Ramos (cell line): ENCODE measurements at regions not wholly inside any gene's neighbourhood (a gene's known extent, or its start where the extent isn't known, plus 50 kb on each side); places are given as distances from the start of the nearest gene placed in this dataset.
"Not testable (repeated sequence)": the region's sequence is repeated elsewhere in the genome, so short reads cannot be mapped to it uniquely, and the experiment has no call there.

ENCODE experiments used
- in situ Hi-C: fragments of 300-500 bp; cut with MboI; formaldehyde crosslinking; loops from one replicate; pipeline ENCODE4 v1.14.3; 2022; ENCODE audit warnings: low sequenced_read_pairs; ENCODE audit not compliant: unreplicated experiment

GRCh38 chr17:5741810-5742209, 157.5 kb upstream of the NLRP1 start:
- in situ Hi-C loops: no loop called here

DNA sequence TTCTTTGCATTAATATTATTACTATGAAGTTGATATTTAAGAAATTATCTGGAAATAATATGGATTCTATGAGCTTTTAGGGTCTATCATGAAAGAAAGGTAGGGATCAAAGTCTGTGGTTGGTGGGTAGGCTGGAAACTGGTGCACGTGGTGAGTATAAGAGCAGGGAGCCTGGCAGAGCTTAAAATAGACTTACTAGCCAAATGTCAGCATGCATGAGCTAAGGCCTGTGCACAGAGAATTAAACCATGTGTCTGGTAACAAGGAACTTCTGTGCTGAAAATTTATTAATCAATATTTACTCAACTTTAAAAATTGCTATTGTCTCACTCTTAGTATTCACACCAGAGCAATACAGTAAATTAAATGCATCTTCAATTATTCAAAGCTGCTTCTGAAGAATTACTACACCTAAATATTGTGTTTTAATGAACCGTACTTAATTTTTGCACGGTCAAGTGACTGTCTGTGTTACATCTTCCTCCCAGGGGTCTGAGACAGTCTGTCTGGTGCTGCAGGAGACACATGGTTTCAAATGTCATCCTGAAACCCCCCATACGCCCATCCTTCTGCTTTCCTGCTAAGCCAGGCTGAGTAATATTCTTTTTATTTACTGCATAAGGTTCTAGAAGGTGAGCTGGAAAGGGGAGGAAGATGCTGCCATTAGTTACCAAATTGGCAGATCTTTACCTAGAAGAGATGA, 161.0 kb upstream of the NLRP1 start:
- in situ Hi-C loops: no loop called here

DNA sequence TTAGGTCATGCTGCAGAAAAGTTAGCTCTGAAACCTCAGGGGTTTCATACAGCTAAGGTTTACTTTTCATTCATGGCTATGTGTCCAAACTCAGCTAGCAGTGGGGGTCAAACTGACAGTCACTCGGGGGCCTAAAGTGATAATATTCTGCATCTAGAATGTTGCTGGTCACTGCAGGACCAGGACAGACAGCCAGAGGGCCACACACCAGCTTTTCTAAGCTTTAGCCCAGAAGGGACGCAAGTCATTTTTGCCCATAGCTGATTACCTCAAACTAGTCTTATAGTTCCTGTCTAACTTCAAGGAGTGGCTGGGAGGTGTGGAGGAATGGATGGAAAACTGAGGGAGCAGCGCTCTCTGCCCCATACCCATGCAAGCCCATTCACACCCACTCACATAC, 163.0 kb upstream of the NLRP1 start:
- in situ Hi-C loops: no loop called here

DNA sequence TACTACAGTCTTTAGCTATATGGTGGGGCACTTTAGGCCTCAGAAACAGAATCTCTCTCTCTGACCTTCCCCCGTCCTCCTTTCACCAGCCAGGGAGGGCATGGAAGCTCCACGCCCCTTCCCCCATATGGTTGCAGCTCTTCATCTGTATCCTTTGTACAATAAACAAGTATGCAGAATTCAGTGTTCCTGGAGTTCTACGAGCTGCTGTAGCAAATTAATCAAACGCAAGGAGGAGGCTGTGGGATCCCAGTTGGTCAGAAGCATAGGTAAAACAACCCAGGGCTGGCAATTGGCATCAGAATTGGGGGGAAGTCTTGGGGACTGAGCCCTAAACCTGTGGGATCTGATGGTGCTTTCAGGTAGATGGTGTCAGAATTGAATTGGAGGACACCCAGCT, 163.7 kb upstream of the NLRP1 start:
- in situ Hi-C loops: no loop called here

DNA sequence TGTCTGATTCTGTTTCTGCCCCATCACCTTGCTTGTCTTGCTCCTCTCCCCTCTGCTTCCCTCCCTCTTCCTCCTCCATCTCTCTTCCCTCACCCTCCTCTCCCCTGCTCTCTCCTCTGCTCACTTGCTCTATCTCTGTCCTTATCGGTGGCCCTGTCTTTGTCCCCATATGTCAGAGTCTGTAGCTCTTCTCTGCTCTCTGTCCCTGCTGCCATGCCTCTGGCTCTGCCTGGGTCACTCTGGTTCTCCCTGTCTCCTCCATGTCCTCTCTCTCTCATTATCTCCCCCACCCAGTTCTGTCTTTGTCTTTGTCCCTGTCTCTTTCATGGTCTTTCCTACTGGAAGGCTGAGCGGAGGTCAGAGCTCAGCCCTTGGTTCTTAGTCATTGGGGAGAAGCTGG, 169.1 kb upstream of the NLRP1 start:
- in situ Hi-C loops: no loop called here

DNA sequence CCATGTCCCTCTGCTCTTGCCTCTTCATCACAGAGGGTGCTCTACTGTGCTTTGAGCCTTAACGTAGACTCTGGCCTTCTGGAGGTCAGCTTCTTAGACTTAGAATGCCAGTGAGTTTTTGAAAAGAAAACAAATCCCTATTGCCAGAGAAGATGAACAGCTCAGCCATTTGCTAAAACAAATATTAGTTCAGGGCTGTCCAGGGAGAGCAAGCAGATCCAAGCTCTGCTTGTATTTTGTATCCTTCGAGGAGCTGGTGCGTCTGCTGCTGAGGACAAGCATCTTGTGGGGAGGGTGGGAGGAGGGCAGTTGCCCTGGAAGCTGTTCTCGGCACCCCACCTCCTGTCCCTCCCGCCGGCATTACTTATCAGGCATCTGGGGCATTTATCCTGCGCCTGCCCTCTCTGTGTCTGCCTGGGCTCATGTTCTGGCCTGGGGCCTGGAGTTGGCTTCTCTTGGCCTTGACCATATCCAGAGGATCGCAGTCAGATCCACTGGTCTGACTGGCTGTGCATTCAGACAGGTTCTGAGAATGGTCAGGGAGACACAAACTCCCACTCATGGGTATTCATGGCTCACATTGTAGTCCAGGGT, 173.1 kb upstream of the NLRP1 start:
- in situ Hi-C loops: no loop called here

- in situ Hi-C loops: no loop called here
These were observed 174.3 kb upstream of the NLRP1 start for GRCh38 chr17:5758651-5759050.

DNA sequence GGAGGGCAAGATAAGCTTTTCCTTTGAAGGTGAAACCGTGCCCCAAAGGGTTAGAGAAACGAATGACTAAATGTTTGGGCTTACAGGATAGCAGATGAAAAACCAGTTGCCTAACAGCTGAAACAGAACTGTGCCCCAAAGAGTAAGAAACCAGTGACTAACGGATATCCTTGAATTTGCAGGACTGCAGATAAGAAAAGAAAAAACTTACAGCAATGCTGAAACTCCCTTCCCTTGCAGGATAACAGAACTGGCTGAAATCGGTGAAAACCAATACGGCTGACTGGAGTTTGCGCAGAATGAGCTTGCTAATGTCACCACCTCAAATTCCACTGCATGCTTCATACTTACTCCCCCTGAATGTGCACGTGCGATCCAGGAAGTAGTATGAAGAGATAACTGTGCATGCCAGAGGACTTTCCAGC, 175.2 kb upstream of the NLRP1 start:
- in situ Hi-C loops: no loop called here

DNA sequence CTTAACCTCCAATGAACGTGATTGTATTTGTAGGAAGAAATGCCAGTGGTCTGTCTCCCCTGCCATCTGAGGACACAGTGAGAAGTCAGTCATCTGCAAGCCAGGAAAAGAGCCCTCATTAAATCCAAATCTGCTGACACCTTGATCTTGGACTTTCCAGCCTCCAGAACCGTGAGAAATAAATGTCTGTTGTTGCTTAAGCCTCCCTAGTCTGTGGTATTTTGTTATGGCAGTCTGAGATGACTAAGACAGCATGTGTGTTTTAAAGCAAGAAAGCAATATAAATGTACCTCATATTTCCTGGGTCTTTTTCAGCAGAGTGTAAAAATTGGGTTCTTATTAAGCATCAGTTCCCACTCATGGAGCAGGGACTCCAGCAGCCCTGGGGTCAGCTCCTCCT, 177.9 kb upstream of the NLRP1 start:
- in situ Hi-C loops: no loop called here

DNA sequence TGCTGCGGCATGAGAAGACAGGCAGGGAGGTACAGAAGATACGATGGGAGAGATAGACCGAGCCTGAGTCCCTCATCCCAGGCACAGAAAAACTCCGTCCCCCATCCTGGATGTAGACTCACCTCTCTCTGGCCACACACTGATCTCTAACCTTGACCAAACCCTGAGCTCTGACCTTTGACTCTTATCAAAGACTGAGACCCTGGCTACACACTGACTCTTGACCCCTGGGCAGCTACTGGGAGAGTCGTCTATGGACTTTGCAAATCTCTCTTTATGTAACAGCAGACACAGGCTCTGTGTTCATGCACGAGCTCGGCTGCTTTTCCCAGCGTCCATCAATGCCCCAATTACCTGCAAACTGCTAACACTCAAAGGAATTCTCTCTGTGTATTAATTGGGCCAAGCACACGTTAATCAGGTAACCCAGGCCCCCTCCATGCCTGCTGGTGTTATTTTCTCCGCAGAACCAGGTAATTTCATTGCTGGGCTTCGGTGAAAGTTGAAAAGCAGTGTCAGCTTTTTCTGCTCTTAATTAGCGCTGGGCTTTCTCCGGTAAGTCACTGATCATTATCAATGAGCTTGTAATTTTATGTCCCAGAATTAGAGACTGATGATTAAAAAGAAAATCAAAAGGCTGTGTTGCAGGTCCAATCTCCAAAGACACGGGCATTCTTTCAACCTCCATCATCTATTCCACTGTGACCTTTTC, 179.4 kb upstream of the NLRP1 start:
- in situ Hi-C loops: no loop called here

DNA sequence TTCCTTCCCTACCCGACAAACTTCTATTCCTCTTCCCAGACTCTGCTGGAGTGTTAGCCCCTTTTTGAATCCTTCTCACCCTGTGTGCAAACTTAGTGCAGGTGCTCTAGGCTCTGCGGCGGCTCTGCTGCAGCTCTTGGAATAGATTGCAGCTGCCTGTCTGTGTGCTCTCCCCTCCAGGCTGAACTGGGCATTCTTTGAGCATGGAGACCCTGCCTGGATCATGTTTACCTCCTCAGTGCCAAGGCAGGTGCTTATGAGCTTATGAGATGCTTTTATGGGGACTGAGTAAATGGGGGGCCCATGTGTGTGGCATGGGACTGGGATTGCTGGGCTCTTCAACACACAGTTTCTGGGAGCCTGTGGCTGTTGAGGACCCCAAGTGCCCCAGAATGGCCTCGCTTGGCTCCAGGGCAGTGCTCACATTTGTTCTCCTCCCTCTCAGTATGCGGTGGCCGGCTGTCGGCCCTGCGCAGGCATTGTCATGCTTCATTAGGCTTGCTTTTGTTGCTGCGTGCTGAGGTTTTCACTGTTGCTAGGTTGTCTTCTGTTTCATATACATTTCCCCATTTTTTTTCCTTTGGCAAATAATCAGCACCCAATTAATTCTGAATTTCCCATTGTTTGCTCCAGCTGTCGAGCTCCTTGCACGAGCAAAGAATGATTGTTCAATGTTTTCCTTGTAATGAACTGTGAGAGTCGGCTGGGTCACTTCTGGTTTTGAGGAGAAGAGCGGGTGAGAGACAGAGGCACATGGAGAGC, 185.5 kb upstream of the NLRP1 start:
- in situ Hi-C loops: no loop called here

DNA sequence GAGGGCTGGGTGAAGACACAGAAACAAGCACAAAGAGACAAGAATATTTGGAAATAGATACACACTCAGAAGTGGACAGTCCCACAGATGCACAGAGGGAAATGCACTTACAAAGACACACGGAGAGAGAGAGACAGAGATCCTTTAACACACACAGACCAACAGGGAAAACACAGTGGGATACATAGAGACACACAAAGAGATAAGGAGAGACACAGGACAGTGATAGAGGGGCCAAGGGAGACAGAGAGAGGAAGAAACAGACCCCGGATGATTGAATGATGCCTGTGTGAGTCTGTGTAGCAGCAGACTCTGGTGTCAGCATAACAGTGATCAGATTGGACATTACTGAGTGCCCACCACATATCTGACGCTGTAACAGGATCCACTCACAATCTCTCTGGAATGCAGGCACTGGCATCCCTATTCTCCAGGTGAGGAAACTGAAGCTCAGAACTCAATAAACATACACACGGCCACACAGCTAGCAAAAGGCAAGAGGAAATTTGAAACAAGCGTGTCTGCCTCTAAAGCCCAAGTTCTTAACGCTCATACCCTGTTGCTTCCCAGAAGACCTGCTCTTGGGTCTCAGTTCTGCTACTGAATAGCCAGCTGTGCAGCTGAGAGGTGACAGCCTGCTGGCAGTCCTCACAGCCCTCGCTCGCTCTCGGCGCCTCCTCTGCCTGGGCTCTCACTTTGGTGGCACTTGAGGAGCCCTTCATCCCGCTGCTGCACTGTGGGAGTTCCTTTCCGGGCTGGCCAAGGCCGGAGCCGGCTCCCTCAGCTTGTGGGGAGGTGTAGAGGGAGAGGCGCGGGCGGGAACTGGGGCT, 186.3 kb upstream of the NLRP1 start:
- in situ Hi-C loops: no loop called here

GRCh38 chr17:5771271-5771577, 186.9 kb upstream of the NLRP1 start:
- in situ Hi-C loops: not testable (repeated sequence)

DNA sequence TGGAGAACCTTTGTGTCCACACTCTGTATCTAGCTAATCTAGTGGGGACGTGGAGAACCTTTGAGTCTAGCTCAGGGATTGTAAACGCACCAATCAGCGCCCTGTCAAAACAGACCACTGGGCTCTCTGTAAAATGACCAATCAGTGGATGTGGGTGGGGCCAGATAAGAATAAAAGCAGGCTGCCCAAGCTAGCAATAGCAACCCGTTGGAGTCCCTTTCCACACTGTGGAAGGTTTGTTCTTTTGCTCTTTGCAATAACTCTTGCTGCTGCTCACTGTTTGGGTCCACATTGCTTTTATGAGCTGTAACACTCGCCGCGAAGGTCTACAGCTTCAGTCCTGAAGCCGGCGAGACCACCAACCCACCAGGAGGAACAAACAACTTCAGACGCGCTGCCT, 187.7 kb upstream of the NLRP1 start:
- in situ Hi-C loops: not testable (repeated sequence)

- in situ Hi-C loops: no loop called here
These were observed 188.4 kb upstream of the NLRP1 start for GRCh38 chr17:5772720-5773119.

DNA sequence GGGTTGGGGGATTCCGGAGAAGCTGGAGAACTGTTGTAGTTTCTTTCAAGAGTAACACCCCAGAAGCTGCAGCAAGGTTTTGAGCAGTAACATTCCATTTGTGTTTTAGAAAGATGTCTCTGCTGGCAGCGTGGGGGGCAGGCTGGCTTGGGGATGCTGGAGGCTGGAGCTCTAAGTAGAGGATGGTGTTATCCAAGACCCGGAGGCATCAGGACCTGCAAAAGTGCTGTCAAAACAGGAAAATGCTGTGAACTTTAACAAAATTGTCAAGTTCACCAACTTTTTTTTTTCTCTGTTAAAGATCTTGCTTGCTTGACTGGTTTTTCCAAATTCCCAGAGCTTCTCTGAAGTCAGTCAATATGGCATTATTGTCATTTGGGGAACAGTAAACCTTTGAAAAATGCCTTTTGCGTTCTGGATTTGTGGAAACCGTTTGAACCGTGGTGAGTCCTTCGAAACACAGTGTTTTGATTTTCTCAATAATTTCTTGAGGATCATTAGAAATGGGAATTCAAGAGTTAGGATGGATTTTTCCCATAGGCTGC, 189.6 kb upstream of the NLRP1 start:
- in situ Hi-C loops: no loop called here

GRCh38 chr17:5775098-5775497, 190.8 kb upstream of the NLRP1 start:
- in situ Hi-C loops: no loop called here

GRCh38 chr17:5780476-5780875, 196.2 kb upstream of the NLRP1 start:
- in situ Hi-C loops: no loop called here

DNA sequence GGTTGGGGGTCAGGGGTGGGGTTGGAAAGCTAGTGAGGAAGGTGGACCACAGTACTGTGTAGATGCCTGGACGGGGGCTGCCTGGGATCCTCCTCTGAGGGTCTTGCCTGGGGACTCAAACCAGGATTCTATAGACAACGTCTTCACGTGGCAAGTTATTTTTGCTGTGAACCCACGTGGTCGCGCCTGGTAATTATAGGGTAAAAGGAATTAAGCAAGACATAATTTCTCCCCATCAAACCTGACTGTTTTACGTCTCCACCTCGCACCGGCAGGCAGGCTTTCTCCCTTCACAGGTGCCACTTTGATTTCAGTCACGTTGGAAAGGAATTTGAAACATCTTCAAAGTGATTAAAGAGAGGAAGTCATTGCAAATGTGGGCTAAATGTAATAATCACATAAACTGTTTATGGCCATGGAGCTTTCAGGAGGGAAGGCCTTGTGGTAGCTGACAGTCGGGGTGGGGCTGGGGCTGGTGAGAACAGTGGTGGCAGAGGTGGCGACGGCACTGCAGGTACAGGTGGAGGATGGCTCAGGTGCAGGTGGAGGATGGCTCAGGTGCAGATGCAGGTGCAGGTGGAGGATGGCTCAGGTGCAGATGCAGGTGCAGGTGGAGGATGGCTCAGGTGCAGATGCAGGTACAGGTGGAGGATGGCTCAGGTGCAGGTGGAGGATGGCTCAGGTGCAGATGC, 197.1 kb upstream of the NLRP1 start:
- in situ Hi-C loops: no loop called here
